ENCODE measurements at regions not wholly inside any gene's neighbourhood (a gene's known extent, or its start where the extent isn't known, plus 50 kb on each side); places are given as distances from the start of the nearest gene placed in this dataset.

- H3K4me3 ChIP-seq (replicated peaks in 1 of 3; ENCODE audit: low read depth in 2 of 3, low read length in 3 of 3), result no peak overlapping the region
- Mint-ChIP-seq H3K27me3 (ENCODE audit: low read depth in 3 of 3) (peaks cover 0 to 8% (median 2%) of the 10 kb centered on the region in 3 donors), H3K36me3 (no peaks in the 10 kb centered on the region), H3K4me1 (no peaks in the 10 kb centered on the region), H3K4me3 (no peak overlapping the region), H3K9me3 (peaks cover 0 to 3% (median 0%) of the 10 kb centered on the region in 7 donors), H3K27ac (no peak overlapping the region)
- TF ChIP-seq, protein P1, sequence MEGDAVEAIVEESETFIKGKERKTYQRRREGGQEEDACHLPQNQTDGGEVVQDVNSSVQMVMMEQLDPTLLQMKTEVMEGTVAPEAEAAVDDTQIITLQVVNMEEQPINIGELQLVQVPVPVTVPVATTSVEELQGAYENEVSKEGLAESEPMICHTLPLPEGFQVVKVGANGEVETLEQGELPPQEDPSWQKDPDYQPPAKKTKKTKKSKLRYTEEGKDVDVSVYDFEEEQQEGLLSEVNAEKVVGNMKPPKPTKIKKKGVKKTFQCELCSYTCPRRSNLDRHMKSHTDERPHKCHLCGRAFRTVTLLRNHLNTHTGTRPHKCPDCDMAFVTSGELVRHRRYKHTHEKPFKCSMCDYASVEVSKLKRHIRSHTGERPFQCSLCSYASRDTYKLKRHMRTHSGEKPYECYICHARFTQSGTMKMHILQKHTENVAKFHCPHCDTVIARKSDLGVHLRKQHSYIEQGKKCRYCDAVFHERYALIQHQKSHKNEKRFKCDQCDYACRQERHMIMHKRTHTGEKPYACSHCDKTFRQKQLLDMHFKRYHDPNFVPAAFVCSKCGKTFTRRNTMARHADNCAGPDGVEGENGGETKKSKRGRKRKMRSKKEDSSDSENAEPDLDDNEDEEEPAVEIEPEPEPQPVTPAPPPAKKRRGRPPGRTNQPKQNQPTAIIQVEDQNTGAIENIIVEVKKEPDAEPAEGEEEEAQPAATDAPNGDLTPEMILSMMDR (IDR thresholded peaks at IDR 0.05), result no peak
- no peaks in the 10 kb centered on the region for H3K4me1 ChIP-seq (ENCODE audit: control insufficient read depth in 1 of 2, insufficient read depth in 2 of 2, low read length in 2 of 2)
- no peak overlapping the region for H3K4me2 ChIP-seq (replicated peaks; ENCODE audit: extremely low read depth, low read length, poor library complexity, severe bottlenecking)
- no peaks in the 10 kb centered on the region for H3K27me3 ChIP-seq (ENCODE audit: control insufficient read depth in 2 of 2, insufficient read depth in 2 of 2, low read length in 2 of 2)
- no peaks in the 10 kb centered on the region for H3K36me3 ChIP-seq (replicated peaks in 1 of 2; ENCODE audit: control insufficient read depth in 1 of 2, insufficient read depth in 2 of 2, low read length in 2 of 2)
- no peaks in the 10 kb centered on the region for H3K79me2 ChIP-seq (ENCODE audit: insufficient read depth, low read length)
- H3K27ac ChIP-seq (ENCODE audit: low read depth in 1 of 2, low read length in 2 of 2), result no peak overlapping the region
- whole genome bisulfite sequencing (ENCODE audit: insufficient coverage), result no CpG with 5 or more reads among the region's 2 CpGs
- no peaks in the 10 kb centered on the region for H4K20me1 ChIP-seq (ENCODE audit: insufficient read depth, low read length)
- no peak overlapping the region for H3K9ac ChIP-seq (ENCODE audit: insufficient read depth, low read length, poor library complexity, severe bottlenecking)
- no peak overlapping the region for H2AFZ ChIP-seq (ENCODE audit: insufficient read depth, low read depth, low read length, poor library complexity, severe bottlenecking)
- no peak for DNase-seq
- intact Hi-C loops (cut with micrococcal nuclease), result no loop called here
- H3K9me3 ChIP-seq (replicated peaks in 1 of 2; ENCODE audit: control insufficient read depth in 1 of 2, insufficient read depth in 1 of 2, low read length in 2 of 2), result no peaks in the 10 kb centered on the region
Measured at GRCh38 chr1:213647864-213648650, 339.7 kb upstream of the PROX1 start.

- Histone ChIP-seq H3K79me2 (ENCODE audit: insufficient read depth, low read length) (no peaks in the 10 kb centered on the region), H3K27me3 (ENCODE audit: control insufficient read depth in 2 of 2, insufficient read depth in 2 of 2, low read length in 2 of 2) (no peaks in the 10 kb centered on the region), H3K9ac (ENCODE audit: insufficient read depth, low read length, poor library complexity, severe bottlenecking) (no peak overlapping the region), H4K20me1 (ENCODE audit: insufficient read depth, low read length) (no peaks in the 10 kb centered on the region), H3K36me3 (replicated peaks in 1 of 2; ENCODE audit: control insufficient read depth in 1 of 2, insufficient read depth in 2 of 2, low read length in 2 of 2) (no peaks in the 10 kb centered on the region), H3K4me3 (replicated peaks in 1 of 3; ENCODE audit: low read depth in 2 of 3, low read length in 3 of 3) (no peak overlapping the region), H3K27ac (ENCODE audit: low read depth in 1 of 2, low read length in 2 of 2) (no peak overlapping the region), H3K4me1 (ENCODE audit: control insufficient read depth in 1 of 2, insufficient read depth in 2 of 2, low read length in 2 of 2) (no peaks in the 10 kb centered on the region), H3K9me3 (replicated peaks in 1 of 2; ENCODE audit: control insufficient read depth in 1 of 2, insufficient read depth in 1 of 2, low read length in 2 of 2) (no peaks in the 10 kb centered on the region), H3K4me2 (replicated peaks; ENCODE audit: extremely low read depth, low read length, poor library complexity, severe bottlenecking) (no peak overlapping the region), H2AFZ (ENCODE audit: insufficient read depth, low read depth, low read length, poor library complexity, severe bottlenecking) (no peak overlapping the region)
- intact Hi-C loops (cut with micrococcal nuclease), result no loop called here
- peaks cover 0 to 3% (median 0%) of the 10 kb centered on the region in 7 donors for H3K9me3 Mint-ChIP-seq
- no peaks in the 10 kb centered on the region for H3K36me3 Mint-ChIP-seq
- H3K4me3 Mint-ChIP-seq, result no peak overlapping the region
- DNase-seq, result no peak
- H3K27ac Mint-ChIP-seq, result no peak overlapping the region
- WGBS (ENCODE audit: insufficient coverage), result 77% methylated on average over 10 of the region's 10 CpGs
- H3K4me1 Mint-ChIP-seq, result no peaks in the 10 kb centered on the region
- peaks cover 0 to 9% (median 2%) of the 10 kb centered on the region in 3 donors for H3K27me3 Mint-ChIP-seq (ENCODE audit: low read depth in 3 of 3)
- TF ChIP-seq, protein P1 (IDR thresholded peaks at IDR 0.05), result no peak
Measured at GRCh38 chr1:213649373-213649772, 338.4 kb upstream of the PROX1 start.
